DND-41 (cell line): ENCODE measurements at regions not wholly inside any gene's neighbourhood (a gene's known extent, or its start where the extent isn't known, plus 50 kb on each side); places are given as distances from the start of the nearest gene placed in this dataset.

Source experiments
- CTCF ChIP-seq: IDR thresholded peaks from 2 replicates; pipeline ENCODE4 v1.5.1; 2012; ENCODE audit warnings: borderline replicate concordance, low read length, moderate library complexity, mild to moderate bottlenecking; ENCODE audit not compliant: poor library complexity, severe bottlenecking; ENCODE audit errors: extremely low read depth
- EZH2 ChIP-seq: IDR thresholded peaks from 3 replicates; pipeline ENCODE4 v1.6.1; 2012; ENCODE audit warnings: borderline replicate concordance, low read depth, mild to moderate bottlenecking, moderate library complexity, low read length, inconsistent platforms; ENCODE audit not compliant: severe bottlenecking

- TF ChIP-seq CTCF (no peak), EZH2 (no peak)
Measured at GRCh38 chr4:57628004-57628403, 517.8 kb upstream of the IGFBP7 start.
